ENCODE measurements at regions not wholly inside any gene's neighbourhood (a gene's known extent, or its start where the extent isn't known, plus 50 kb on each side); places are given as distances from the start of the nearest gene placed in this dataset.

- no peak for DNase-seq
Observed at GRCh38 chr12:105713606-105714305, 383.3 kb downstream of the C12orf75 start.

GRCh38 chr12:105716621-105717020 is 386.1 kb downstream of the C12orf75 start:
- DNase-seq = no peak

GRCh38 chr12:105721051-105721825 is 390.7 kb downstream of the C12orf75 start:
- no peak for DNase-seq

GRCh38 chr12:105721891-105722290 is 391.4 kb downstream of the C12orf75 start:
- no peak for DNase-seq

GRCh38 chr12:105723066-105723465 is 392.6 kb downstream of the C12orf75 start:
- no peak for DNase-seq

DNA sequence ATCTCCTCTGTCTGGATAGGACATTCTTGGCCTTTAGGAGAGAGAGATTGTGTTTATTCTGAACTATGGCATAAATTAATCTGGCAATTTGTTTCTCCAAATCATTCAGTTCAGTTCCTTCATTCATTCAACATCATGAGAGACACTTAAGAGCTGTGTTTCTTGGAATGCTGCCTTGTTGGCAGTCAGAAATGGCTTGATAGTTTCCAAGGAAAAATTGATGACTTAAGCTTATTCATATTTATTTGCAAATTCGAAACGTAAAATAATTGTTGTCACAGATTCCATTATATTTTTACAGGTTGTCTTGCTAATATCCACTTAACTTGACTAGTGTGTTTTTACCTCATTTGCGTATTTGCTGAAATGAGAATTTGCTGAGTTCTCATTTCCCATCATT is 393.0 kb downstream of the C12orf75 start:
- no peak for DNase-seq

GRCh38 chr12:105724641-105725040 is 394.1 kb downstream of the C12orf75 start:
- no peak for DNase-seq

- DNase-seq = no peak
Observed at GRCh38 chr12:105725054-105725453, 394.6 kb downstream of the C12orf75 start.

DNA sequence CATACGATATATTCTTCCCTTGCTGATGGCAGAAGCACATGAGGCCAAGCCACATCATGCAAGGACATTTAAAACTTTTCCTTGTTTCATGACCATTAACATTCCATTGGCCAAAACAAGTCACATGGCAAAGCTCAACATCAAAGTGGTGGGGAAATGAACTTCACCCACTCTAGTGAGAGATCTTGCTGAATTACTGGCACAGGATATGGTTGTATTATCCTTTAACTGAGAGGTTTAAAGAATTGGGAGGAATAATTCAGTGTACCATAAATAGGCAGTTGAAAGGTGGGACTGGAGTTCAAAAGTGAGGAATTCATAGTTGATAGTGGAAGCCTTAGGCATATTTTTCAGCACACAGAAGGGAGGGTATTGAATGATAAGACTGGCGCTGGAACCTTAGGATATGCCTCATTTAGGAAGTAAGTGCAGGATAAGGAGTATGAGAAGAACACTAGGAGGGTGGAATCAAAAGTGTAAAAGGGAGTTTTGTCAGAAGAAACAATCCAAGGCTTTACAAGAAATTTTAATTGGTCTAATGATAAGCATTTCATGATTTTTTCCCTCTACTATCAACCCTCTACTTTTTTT is 398.8 kb downstream of the C12orf75 start:
- DNase-seq = no peak

DNA sequence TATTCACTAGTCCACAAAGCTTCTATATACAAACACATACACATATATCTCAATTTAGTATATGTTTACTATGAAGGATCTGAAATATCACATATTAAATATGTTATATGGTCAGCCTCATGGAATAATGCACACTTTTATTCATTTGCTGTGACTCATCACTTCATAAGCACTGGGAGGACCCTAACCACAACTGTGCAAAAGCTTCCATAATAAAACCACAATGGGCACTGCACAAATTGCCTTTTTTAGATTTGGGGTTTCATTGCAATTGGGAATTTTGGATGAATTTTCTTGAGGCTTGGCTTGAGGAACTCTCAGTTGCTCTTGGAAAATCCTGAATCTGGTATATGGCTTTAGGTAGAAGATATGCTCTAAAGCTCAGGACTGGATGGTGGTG is 399.4 kb downstream of the C12orf75 start:
- no peak for DNase-seq

GRCh38 chr12:105733579-105733978 is 403.1 kb downstream of the C12orf75 start:
- no peak for DNase-seq

DNA sequence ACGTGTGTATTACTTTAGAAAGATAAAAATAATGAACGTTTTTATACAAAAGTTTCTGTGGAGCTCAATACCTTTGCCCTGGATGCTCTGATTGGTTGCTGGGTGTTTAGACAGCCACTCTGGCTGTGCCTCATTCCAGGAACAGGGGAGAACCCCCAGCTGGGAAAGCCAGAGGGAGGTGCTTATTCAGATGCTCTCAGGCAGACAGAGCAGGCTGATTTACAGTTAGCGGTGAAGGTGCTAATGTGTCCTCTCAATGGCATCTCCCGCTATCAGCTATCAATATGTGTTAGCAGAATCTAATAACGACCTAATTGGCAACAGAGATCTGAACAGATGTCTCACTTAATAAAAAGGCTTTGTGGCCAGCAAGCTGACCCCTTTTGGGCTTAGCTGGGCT is 402.3 kb downstream of the NUAK1 start:
- no peak for DNase-seq

GRCh38 chr12:105738051-105738450 is 400.7 kb downstream of the NUAK1 start:
- no peak for DNase-seq

- DNase-seq = no peak
Observed at GRCh38 chr12:105740369-105740768, 398.4 kb downstream of the NUAK1 start.

GRCh38 chr12:105740970-105741725 is 397.6 kb downstream of the NUAK1 start:
- peak; percentile 69 for DNase-seq

DNA sequence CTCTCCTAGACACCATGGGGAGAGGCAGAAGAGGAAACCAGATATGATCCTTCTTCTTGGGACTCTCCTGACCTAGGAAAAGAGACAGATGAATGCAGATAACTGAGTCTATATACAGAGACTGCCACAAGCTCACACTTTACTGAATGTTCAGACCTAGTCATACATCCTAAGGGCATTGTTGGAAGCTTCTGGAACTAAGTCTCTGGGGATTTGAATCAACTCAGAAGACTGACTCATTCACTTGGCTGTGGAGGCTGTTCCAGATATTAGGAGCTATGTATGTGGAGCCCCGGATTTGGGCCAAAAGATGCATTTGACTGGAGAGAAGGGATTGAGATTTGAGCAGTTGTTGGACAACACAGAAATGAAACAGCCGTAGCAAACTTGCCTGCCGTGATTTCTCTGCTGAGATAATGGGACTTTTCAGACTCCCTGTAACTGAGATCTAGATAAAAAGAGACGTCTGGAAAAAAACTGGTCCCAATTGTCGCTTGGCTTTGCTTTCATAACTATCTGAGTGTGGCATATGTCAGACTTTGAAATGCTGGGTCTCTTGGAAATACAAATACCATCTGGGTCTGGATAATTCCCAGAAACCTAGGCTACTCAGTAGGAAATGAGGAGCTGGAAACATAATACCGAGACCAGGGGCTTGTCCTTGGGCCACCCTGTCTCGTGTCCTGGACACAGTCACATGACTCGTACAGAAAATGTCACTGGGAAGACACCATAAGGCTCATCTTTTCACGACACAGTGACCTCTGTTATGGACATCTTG is 396.8 kb downstream of the NUAK1 start:
- peak; percentile 58 for DNase-seq

GRCh38 chr12:105742567-105742874 is 396.2 kb downstream of the NUAK1 start:
- no peak for DNase-seq

- no peak for DNase-seq
Observed at GRCh38 chr12:105744371-105745058, 394.2 kb downstream of the NUAK1 start.

DNA sequence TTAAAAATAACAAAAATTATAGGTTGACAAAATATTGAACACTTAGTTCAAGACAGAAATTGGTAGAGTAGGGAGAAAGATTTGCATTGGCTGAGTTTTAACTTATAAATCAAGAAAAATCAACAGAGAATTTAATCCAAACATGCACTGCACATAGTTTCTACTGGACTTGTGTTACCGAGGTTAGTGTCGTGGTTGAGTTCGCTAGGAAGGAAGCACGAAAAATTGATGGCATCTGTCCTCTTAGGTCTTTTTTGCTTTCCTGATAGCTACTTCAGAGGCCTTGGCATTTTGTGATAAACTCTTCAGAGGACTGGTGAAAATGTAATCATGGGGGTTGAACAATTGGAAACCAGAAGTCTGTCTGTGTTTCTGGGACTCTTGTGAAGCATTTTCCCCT is 392.9 kb downstream of the NUAK1 start:
- DNase-seq = no peak

- DNase-seq = peak; percentile 86
Observed at GRCh38 chr12:105748806-105749600, 389.8 kb downstream of the NUAK1 start.

GRCh38 chr12:105750096-105750495 is 388.7 kb downstream of the NUAK1 start:
- no peak for DNase-seq
